Neural progenitor cell (in vitro differentiated cells): ENCODE measurements at regions not wholly inside any gene's neighbourhood (a gene's known extent, or its start where the extent isn't known, plus 50 kb on each side); places are given as distances from the start of the nearest gene placed in this dataset.

ENCODE experiments used
- DNase-seq: peaks from one replicate; pipeline ENCODE4 v3.0.0-alpha.2; 2016; ENCODE audit warnings: low spot score
- H2AFZ ChIP-seq: fragments of 200-600 bp; sonication (generic); replicated peaks from 2 replicates; pipeline ENCODE4 v1.6.1; 2016; ENCODE audit warnings: antibody characterized with exemption
- H3F3A ChIP-seq: fragments of 200-600 bp; sonication (generic); 2 replicates; pipeline ENCODE4 v1.6.1; 2016; ENCODE audit warnings: antibody characterized with exemption, low read depth
- H3K27ac ChIP-seq: fragments of 200-600 bp; sonication (generic); 2 replicates; pipeline ENCODE4 v1.5.1; 2016; ENCODE audit warnings: mild to moderate bottlenecking
- H3K27me3 ChIP-seq: fragments of 200-600 bp; sonication (generic); 2 replicates; pipeline ENCODE4 v1.6.1; 2016; ENCODE audit warnings: mild to moderate bottlenecking, moderate library complexity
- H3K36me3 ChIP-seq: fragments of 200-600 bp; sonication (generic); 2 replicates; pipeline ENCODE4 v1.5.1; 2016
- H3K4me1 ChIP-seq: fragments of 200-600 bp; sonication (generic); 2 replicates; pipeline ENCODE4 v1.6.1; 2016; ENCODE audit warnings: mixed run types
- H3K4me2 ChIP-seq: fragments of 200-600 bp; sonication (generic); 2 replicates; pipeline ENCODE4 v1.6.1; 2016
- H3K4me3 ChIP-seq: fragments of 200-600 bp; sonication (generic); 2 replicates; pipeline ENCODE4 v1.5.1; 2016
- H3K79me2 ChIP-seq: fragments of 200-600 bp; sonication (generic); 2 replicates; pipeline ENCODE4 v1.6.1; 2016; ENCODE audit warnings: low read depth
- H3K9ac ChIP-seq: fragments of 200-600 bp; sonication (generic); 2 replicates; pipeline ENCODE4 v1.6.1; 2016
- H3K9me3 ChIP-seq: fragments of 200-600 bp; sonication (generic); 2 replicates; pipeline ENCODE4 v1.5.1; 2016; ENCODE audit warnings: low read depth
- H4K20me1 ChIP-seq: fragments of 200-600 bp; sonication (generic); 2 replicates; pipeline ENCODE4 v1.6.1; 2016; ENCODE audit warnings: low read depth
- H3K27ac Mint-ChIP-seq: 3 replicates; pipeline ENCODE4 v1.8.0; 2021; ENCODE audit warnings: mixed read lengths
- H3K27me3 Mint-ChIP-seq: 2 replicates; pipeline ENCODE4 v1.8.0; 2022; ENCODE audit warnings: low read depth, mild to moderate bottlenecking, inconsistent platforms, moderate library complexity, mixed read lengths; ENCODE audit not compliant: insufficient read depth
- H3K36me3 Mint-ChIP-seq: 3 replicates; pipeline ENCODE4 v1.8.0; 2021; ENCODE audit warnings: mixed read lengths
- H3K4me1 Mint-ChIP-seq: 3 replicates; pipeline ENCODE4 v1.8.0; 2021; ENCODE audit warnings: mixed read lengths
- H3K4me3 Mint-ChIP-seq: 3 replicates; pipeline ENCODE4 v1.8.0; 2021; ENCODE audit warnings: mild to moderate bottlenecking, moderate library complexity, mixed read lengths
- H3K9me3 Mint-ChIP-seq: 3 replicates; pipeline ENCODE4 v1.8.0; 2020; ENCODE audit warnings: mixed read lengths
- EZH2 ChIP-seq: fragments of 200-600 bp; sonication (generic); IDR thresholded peaks from 2 replicates; pipeline ENCODE4 v1.6.1; 2017; ENCODE audit warnings: antibody characterized with exemption, mild to moderate bottlenecking, moderate library complexity
- EZH2phosphoT487 ChIP-seq: fragments of 200-600 bp; sonication (generic); IDR thresholded peaks from 2 replicates; pipeline ENCODE4 v1.6.1; 2017; ENCODE audit warnings: antibody characterized with exemption
- TF ChIP-seq, protein P1 (sequence below): fragments of 200-600 bp; sonication (generic); IDR thresholded peaks from 2 replicates; pipeline ENCODE4 v1.5.1; 2017; ENCODE audit warnings: antibody characterized with exemption, mild to moderate bottlenecking

GRCh38 chr5:17157916-17158529 lies 59.4 kb upstream of the BASP1 start:
- Histone ChIP-seq H3K9ac (no peak overlapping the region), H3K4me2 (no peak overlapping the region), H4K20me1 (no peaks in the 10 kb centered on the region), H3K36me3 (no peaks in the 10 kb centered on the region), H3F3A (peaks cover 6% of the 10 kb centered on the region), H3K79me2 (no peaks in the 10 kb centered on the region), H3K9me3 (no peaks in the 10 kb centered on the region), H3K4me3 (no peak overlapping the region), H3K4me1 (peaks cover 9% of the 10 kb centered on the region), H3K27me3 (no peaks in the 10 kb centered on the region), H3K27ac (no peak overlapping the region), H2AFZ (no peak overlapping the region)
- no peaks in the 10 kb centered on the region for H3K9me3 Mint-ChIP-seq
- peaks cover 4% of the 10 kb centered on the region for H3K36me3 Mint-ChIP-seq
- no peaks in the 10 kb centered on the region for H3K27me3 Mint-ChIP-seq
- no peak for DNase-seq
- H3K4me1 Mint-ChIP-seq: peaks cover 6% of the 10 kb centered on the region
- TF ChIP-seq EZH2phosphoT487 (no peak), EZH2 (no peak)
- TF ChIP-seq, protein P1, sequence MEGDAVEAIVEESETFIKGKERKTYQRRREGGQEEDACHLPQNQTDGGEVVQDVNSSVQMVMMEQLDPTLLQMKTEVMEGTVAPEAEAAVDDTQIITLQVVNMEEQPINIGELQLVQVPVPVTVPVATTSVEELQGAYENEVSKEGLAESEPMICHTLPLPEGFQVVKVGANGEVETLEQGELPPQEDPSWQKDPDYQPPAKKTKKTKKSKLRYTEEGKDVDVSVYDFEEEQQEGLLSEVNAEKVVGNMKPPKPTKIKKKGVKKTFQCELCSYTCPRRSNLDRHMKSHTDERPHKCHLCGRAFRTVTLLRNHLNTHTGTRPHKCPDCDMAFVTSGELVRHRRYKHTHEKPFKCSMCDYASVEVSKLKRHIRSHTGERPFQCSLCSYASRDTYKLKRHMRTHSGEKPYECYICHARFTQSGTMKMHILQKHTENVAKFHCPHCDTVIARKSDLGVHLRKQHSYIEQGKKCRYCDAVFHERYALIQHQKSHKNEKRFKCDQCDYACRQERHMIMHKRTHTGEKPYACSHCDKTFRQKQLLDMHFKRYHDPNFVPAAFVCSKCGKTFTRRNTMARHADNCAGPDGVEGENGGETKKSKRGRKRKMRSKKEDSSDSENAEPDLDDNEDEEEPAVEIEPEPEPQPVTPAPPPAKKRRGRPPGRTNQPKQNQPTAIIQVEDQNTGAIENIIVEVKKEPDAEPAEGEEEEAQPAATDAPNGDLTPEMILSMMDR: no peak
- H3K4me3 Mint-ChIP-seq: no peak overlapping the region
- no peak overlapping the region for H3K27ac Mint-ChIP-seq

DNA sequence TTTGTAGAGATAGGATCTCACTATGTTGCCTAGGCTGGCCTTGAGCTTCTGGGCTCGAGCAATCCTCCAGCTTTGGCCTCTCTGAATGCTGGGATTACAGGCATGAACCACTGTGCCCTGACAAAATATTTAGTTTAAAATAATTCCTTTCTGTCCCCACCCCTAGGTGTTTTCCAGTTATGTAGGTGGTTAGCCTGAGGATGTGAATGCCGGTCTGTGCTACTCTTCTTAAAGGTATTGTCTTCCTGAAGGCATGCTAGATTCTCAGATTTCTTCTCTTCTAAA lies 56.7 kb upstream of the BASP1 start:
- TF ChIP-seq EZH2: no peak
- TF ChIP-seq, protein P1: no peak
- no peak for TF ChIP-seq EZH2phosphoT487
- Histone ChIP-seq H3K79me2 (no peaks in the 10 kb centered on the region), H3F3A (no peaks in the 10 kb centered on the region), H3K36me3 (no peaks in the 10 kb centered on the region), H3K27ac (no peak overlapping the region), H3K4me3 (no peak overlapping the region), H2AFZ (no peak overlapping the region), H3K4me1 (peaks cover 6% of the 10 kb centered on the region), H3K27me3 (no peaks in the 10 kb centered on the region), H3K9me3 (no peaks in the 10 kb centered on the region), H4K20me1 (no peaks in the 10 kb centered on the region), H3K4me2 (no peak overlapping the region), H3K9ac (no peak overlapping the region)
- Mint-ChIP-seq H3K4me3 (no peak overlapping the region), H3K9me3 (no peaks in the 10 kb centered on the region), H3K36me3 (peaks cover 2% of the 10 kb centered on the region), H3K27me3 (no peaks in the 10 kb centered on the region), H3K27ac (no peak overlapping the region), H3K4me1 (peaks cover 2% of the 10 kb centered on the region)
- no peak for DNase-seq

- DNase-seq: no peak
- H3F3A ChIP-seq: no peaks in the 10 kb centered on the region
- Mint-ChIP-seq H3K27me3 (no peaks in the 10 kb centered on the region), H3K4me3 (no peak overlapping the region), H3K27ac (no peak overlapping the region), H3K36me3 (peaks cover 2% of the 10 kb centered on the region), H3K4me1 (peaks cover 2% of the 10 kb centered on the region), H3K9me3 (no peaks in the 10 kb centered on the region)
- H3K4me3 ChIP-seq: no peak overlapping the region
- H4K20me1 ChIP-seq: no peaks in the 10 kb centered on the region
- no peak overlapping the region for H2AFZ ChIP-seq
- no peak for TF ChIP-seq EZH2phosphoT487
- no peak for TF ChIP-seq EZH2
- TF ChIP-seq, protein P1: no peak
- no peaks in the 10 kb centered on the region for H3K79me2 ChIP-seq
- H3K4me2 ChIP-seq: no peak overlapping the region
- H3K27me3 ChIP-seq: no peaks in the 10 kb centered on the region
- peaks cover 6% of the 10 kb centered on the region for H3K4me1 ChIP-seq
- no peaks in the 10 kb centered on the region for H3K36me3 ChIP-seq
- H3K9me3 ChIP-seq: no peaks in the 10 kb centered on the region
- no peak overlapping the region for H3K27ac ChIP-seq
- H3K9ac ChIP-seq: no peak overlapping the region
These were observed 55.8 kb upstream of the BASP1 start for GRCh38 chr5:17161662-17162061.
